IMR-90 (cell line): ENCODE measurements at regions not wholly inside any gene's neighbourhood (a gene's known extent, or its start where the extent isn't known, plus 50 kb on each side); places are given as distances from the start of the nearest gene placed in this dataset.
A peak's percentile ranks its signal among the peaks of the same experiment; 100 is the strongest.

Experiments used
- ATAC-seq: fragments of 200-7000 bp; cut with Tn5 transposase; 2 replicates; pipeline ENCODE4 v1.9.1; 2020; ENCODE audit warnings: low read depth, mild to moderate bottlenecking, moderate library complexity
- BruUV-seq: library from RNA; stranded (reverse); fragments of 400-500 nt; replicated peaks from 2 replicates; lab custom pipeline; 2021; lab: Mats Ljungman, UMichigan
- CTCF ChIA-PET: fragments of 300-600 bp; formaldehyde crosslinking; extraction: SDS; loops from one replicate; lab custom pipeline; 2021; ENCODE audit warnings: antibody characterized with exemption; lab: Yijun Ruan, JAX
- POLR2A ChIA-PET: fragments of 300-600 bp; sonication (Branson Sonifier 250); formaldehyde crosslinking; loops from one replicate; lab custom pipeline; 2022; ENCODE audit warnings: antibody characterized with exemption; ENCODE audit not compliant: unreplicated experiment; lab: Charles Lee
- DNase-seq: peaks from one replicate; pipeline ENCODE4 v3.0.0; 2013
- H2AFZ ChIP-seq: replicated peaks from 2 replicates; pipeline ENCODE3; 2013; ENCODE audit warnings: low read length, mild to moderate bottlenecking; ENCODE audit not compliant: poor library complexity
- H2AK5ac ChIP-seq: 2 replicates; pipeline ENCODE4 v1.6.1; 2013; ENCODE audit warnings: low read depth, low read length, inconsistent platforms
- H2AK9ac ChIP-seq: replicated peaks from 2 replicates; pipeline ENCODE3; 2013; ENCODE audit warnings: mild to moderate bottlenecking, low read depth, low read length, moderate library complexity; ENCODE audit not compliant: poor library complexity
- H2BK120ac ChIP-seq: 2 replicates; pipeline ENCODE4 v1.6.1; 2013; ENCODE audit warnings: low read depth, low read length, inconsistent platforms
- H2BK15ac ChIP-seq: 3 replicates; pipeline ENCODE4 v1.6.1; 2013; ENCODE audit warnings: low read depth, low read length, inconsistent platforms
- H2BK20ac ChIP-seq: 2 replicates; pipeline ENCODE4 v1.6.1; 2013; ENCODE audit warnings: low read depth, mild to moderate bottlenecking, inconsistent platforms, low read length, moderate library complexity
- H2BK5ac ChIP-seq: 2 replicates; pipeline ENCODE4 v1.6.1; 2013; ENCODE audit warnings: mild to moderate bottlenecking, low read depth, low read length, inconsistent platforms; ENCODE audit not compliant: poor library complexity, severe bottlenecking
- H3K14ac ChIP-seq: replicated peaks from 2 replicates; pipeline ENCODE4 v1.6.1; 2013; ENCODE audit warnings: low read depth, low read length, inconsistent platforms
- H3K18ac ChIP-seq: 2 replicates; pipeline ENCODE4 v1.6.1; 2013; ENCODE audit warnings: low read depth, low read length, control low read depth
- H3K23ac ChIP-seq: 2 replicates; pipeline ENCODE4 v1.6.1; 2013; ENCODE audit warnings: low read depth, low read length, inconsistent platforms
- H3K27ac ChIP-seq: 2 replicates; pipeline ENCODE4 v1.5.1; 2013; ENCODE audit warnings: mild to moderate bottlenecking, control low read depth, low read length; ENCODE audit not compliant: insufficient read depth
- H3K27me3 ChIP-seq: 2 replicates; pipeline ENCODE4 v1.6.1; 2013; ENCODE audit warnings: low read length; ENCODE audit not compliant: control insufficient read depth, insufficient read depth
- H3K36me3 ChIP-seq: 2 replicates; pipeline ENCODE4 v1.6.1; 2013; ENCODE audit warnings: low read length, mixed read lengths; ENCODE audit not compliant: control insufficient read depth, insufficient read depth
- H3K4ac ChIP-seq: 2 replicates; pipeline ENCODE4 v1.6.1; 2013; ENCODE audit warnings: low read depth, low read length, inconsistent platforms
- H3K4me1 ChIP-seq: 2 replicates; pipeline ENCODE4 v1.6.1; 2013; ENCODE audit warnings: low read length, mixed read lengths; ENCODE audit not compliant: control insufficient read depth, insufficient read depth
- H3K4me2 ChIP-seq: 2 replicates; pipeline ENCODE4 v1.6.1; 2013; ENCODE audit warnings: low read depth, mild to moderate bottlenecking, control low read depth, low read length, moderate library complexity
- H3K4me3 ChIP-seq: 2 replicates; pipeline ENCODE4 v1.5.1; 2013; ENCODE audit warnings: low read depth, mild to moderate bottlenecking, control low read depth, low read length, moderate library complexity; ENCODE audit not compliant: insufficient read depth
- H3K56ac ChIP-seq: 2 replicates; pipeline ENCODE4 v1.6.1; 2013; ENCODE audit warnings: low read length, inconsistent platforms; ENCODE audit not compliant: insufficient read depth; ENCODE audit errors: extremely low read depth
- H3K79me1 ChIP-seq, 2 experiments: 2 replicates each; pipeline ENCODE4 v1.6.1; 2013; ENCODE audit warnings: low read length in 2 of 2, inconsistent platforms in 1 of 2, low read depth in 1 of 2
- H3K9ac ChIP-seq: 2 replicates; pipeline ENCODE4 v1.6.1; 2013; ENCODE audit warnings: low read depth, low read length, control low read depth
- H3K9me1 ChIP-seq: 2 replicates; pipeline ENCODE4 v1.6.1; 2013; ENCODE audit warnings: low read length, inconsistent platforms; ENCODE audit not compliant: insufficient read depth
- H3K9me3 ChIP-seq: 2 replicates; pipeline ENCODE4 v1.6.1; 2013; ENCODE audit warnings: low read length; ENCODE audit not compliant: control insufficient read depth, insufficient read depth
- H4K20me1 ChIP-seq: 2 replicates; pipeline ENCODE4 v1.6.1; 2013; ENCODE audit warnings: low read length, inconsistent platforms; ENCODE audit not compliant: insufficient read depth
- H4K5ac ChIP-seq: 2 replicates; pipeline ENCODE4 v1.6.1; 2013; ENCODE audit warnings: mild to moderate bottlenecking, low read depth, low read length, control low read depth
- H4K8ac ChIP-seq, 2 experiments: 2 replicates each; pipeline ENCODE4 v1.6.1; 2013; ENCODE audit warnings: low read depth in 2 of 2, low read length in 2 of 2, control low read depth in 1 of 2, inconsistent platforms in 1 of 2
- H4K91ac ChIP-seq: 2 replicates; pipeline ENCODE4 v1.6.1; 2013; ENCODE audit warnings: low read depth, low read length, inconsistent platforms; ENCODE audit not compliant: insufficient read depth
- BHLHE40 ChIP-seq: fragments of 150-350 bp; IDR thresholded peaks from 2 replicates; pipeline ENCODE4 v1.6.1; 2016; ENCODE audit warnings: mild to moderate bottlenecking, low read depth, low read length
- CEBPB ChIP-seq: IDR thresholded peaks from 2 replicates; pipeline ENCODE4 v1.6.1; 2012; ENCODE audit warnings: low read depth, low read length, improper control_type of control experiment
- CHD1 ChIP-seq: IDR thresholded peaks from 2 replicates; pipeline ENCODE4 v1.6.1; 2012; ENCODE audit warnings: low read depth, low read length, improper control_type of control experiment
- FOS ChIP-seq: fragments of 150-350 bp; IDR thresholded peaks from 2 replicates; pipeline ENCODE4 v1.6.1; 2016; ENCODE audit warnings: low read depth, low read length
- MAFK ChIP-seq: IDR thresholded peaks from 2 replicates; pipeline ENCODE4 v1.6.1; 2012; ENCODE audit warnings: low read depth, low read length, improper control_type of control experiment
- MAZ ChIP-seq: IDR thresholded peaks from 2 replicates; pipeline ENCODE4 v1.6.1; 2012; ENCODE audit warnings: low read depth, mild to moderate bottlenecking, low read length, improper control_type of control experiment, moderate library complexity, borderline replicate concordance
- MXI1 ChIP-seq: IDR thresholded peaks from 2 replicates; pipeline ENCODE4 v1.6.1; 2012; ENCODE audit warnings: low read depth, mild to moderate bottlenecking, low read length, moderate library complexity, borderline replicate concordance
- NFE2L2 ChIP-seq: fragments of 150-350 bp; IDR thresholded peaks from 2 replicates; pipeline ENCODE4 v1.6.1; 2016; ENCODE audit warnings: low read depth, mild to moderate bottlenecking, low read length
- POLR2A ChIP-seq: IDR thresholded peaks from 2 replicates; pipeline ENCODE4 v1.6.1; 2012; ENCODE audit warnings: mild to moderate bottlenecking, low read depth, low read length
- RAD21 ChIP-seq: IDR thresholded peaks from 2 replicates; pipeline ENCODE4 v1.6.1; 2012; ENCODE audit warnings: low read length, improper control_type of control experiment
- RCOR1 ChIP-seq: IDR thresholded peaks from 2 replicates; pipeline ENCODE4 v1.6.1; 2012; ENCODE audit warnings: mild to moderate bottlenecking, low read length, improper control_type of control experiment; ENCODE audit not compliant: insufficient replicate concordance
- RFX5 ChIP-seq: IDR thresholded peaks from 2 replicates; pipeline ENCODE4 v1.8.0; 2012; ENCODE audit warnings: low read depth, mild to moderate bottlenecking, low read length, moderate library complexity
- SMC3 ChIP-seq: fragments of 150-350 bp; IDR thresholded peaks from 2 replicates; pipeline ENCODE4 v1.6.1; 2016; ENCODE audit warnings: low read depth, mild to moderate bottlenecking, antibody characterized with exemption, low read length, moderate library complexity
- WGBS, 2 experiments: methylation state at CpG; one replicate each; pipeline versions ENCODE4 v1.1.5 to v1.1.7; 2013; ENCODE audit warnings: missing lambda C conversion rate in 2 of 2; ENCODE audit not compliant: insufficient read length in 1 of 2; ENCODE audit errors: extremely low coverage in 2 of 2; 5-methylcytosine and 5-hydroxymethylcytosine counted together
- dilution Hi-C: fragments of 300-500 bp; cut with HindIII; formaldehyde crosslinking; loops from one replicate; pipeline ENCODE4 v1.14.3; 2018; ENCODE audit warnings: low sequenced_read_pairs; ENCODE audit not compliant: unreplicated experiment
- in situ Hi-C: fragments of 300-500 bp; cut with MboI; formaldehyde crosslinking; loops from 3 replicates; pipeline ENCODE4 v1.14.3; 2019; ENCODE audit warnings: low sequenced_read_pairs, inconsistent platforms, mixed read lengths
- intact Hi-C: fragments of 100-400 bp; cut with micrococcal nuclease; formaldehyde crosslinking; loops from 2 replicates; pipeline ENCODE4 v1.10.0; 2022
- TF ChIP-seq, protein P1 (sequence below): conservative IDR thresholded peaks from 2 replicates; pipeline ENCODE4 v1.5.1; 2012; ENCODE audit warnings: mild to moderate bottlenecking, low read depth, low read length, improper control_type of control experiment
- TF ChIP-seq, protein P2 (sequence below): fragments of 150-350 bp; IDR thresholded peaks from 2 replicates; pipeline ENCODE4 v1.6.1; 2017; ENCODE audit warnings: mild to moderate bottlenecking, antibody characterized with exemption, low read length, low read depth
- TF ChIP-seq, protein P3 (sequence below): fragments of 150-350 bp; IDR thresholded peaks from 2 replicates; pipeline ENCODE4 v1.6.1; 2016; ENCODE audit warnings: low read depth, mild to moderate bottlenecking, low read length, moderate library complexity, borderline replicate concordance

DNA sequence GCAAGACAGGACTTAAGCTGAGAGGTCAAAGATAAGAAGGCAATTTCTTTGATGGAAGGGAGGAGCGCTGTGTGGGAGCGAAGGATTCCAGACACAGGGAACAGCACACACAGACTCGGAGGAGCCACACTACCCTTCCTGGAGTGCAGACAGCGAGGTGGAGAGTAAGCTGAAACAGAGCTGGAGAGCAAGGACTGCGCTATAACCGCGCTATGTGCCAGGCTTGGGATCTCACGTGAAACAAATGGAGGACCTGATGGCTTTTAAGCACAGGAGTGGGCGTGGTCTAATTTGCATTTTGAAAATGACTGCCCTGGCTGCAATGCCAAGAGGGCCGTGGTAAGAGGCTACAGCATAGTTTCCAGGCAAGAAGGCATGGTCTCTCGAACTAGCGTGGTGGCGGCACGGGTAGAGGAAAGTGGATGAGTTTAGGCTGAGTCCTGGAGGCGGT, 113.9 kb upstream of the SORBS2 start:
- Histone ChIP-seq H3K9me1 (no peaks in the 10 kb centered on the region), H4K20me1 (no peaks in the 10 kb centered on the region), H4K8ac (no peak overlapping the region), H3K9me3 (0 out of 2 replicates have a peak, but pooled peaks cover 3% of the 10 kb centered on the region), H3K79me1 (no peaks in the 10 kb centered on the region), H2AK5ac (no peak overlapping the region), H2AK9ac (no peak overlapping the region), H3K27ac (no peak overlapping the region), H3K18ac (no peak overlapping the region), H2BK20ac (no peak overlapping the region), H3K27me3 (peaks cover 25% of the 10 kb centered on the region), H3K4me3 (no peak overlapping the region), H3K4ac (no peak overlapping the region), H3K23ac (no peak overlapping the region), H2AFZ (peak overlapping the region; percentile 39), H2BK15ac (no peak overlapping the region), H3K14ac (no peak overlapping the region), H3K36me3 (no peaks in the 10 kb centered on the region), H2BK5ac (no peak overlapping the region), H3K56ac (no peak overlapping the region), H4K5ac (no peak overlapping the region), H3K4me1 (no peaks in the 10 kb centered on the region), H3K9ac (no peak overlapping the region), H3K4me2 (no peak overlapping the region), H2BK120ac (no peak overlapping the region), H4K91ac (no peak overlapping the region)
- WGBS, 2 experiments: 57% methylated on average over 6 of the region's 15 CpGs; no CpG with 5 or more reads in 1 of the 2 experiments
- in situ Hi-C loops: no loop called here
- no TSS peak for BruUV-seq
- dilution Hi-C loops: no loop called here
- CTCF ChIA-PET: no interaction called here
- ATAC-seq (no peak), DNase-seq (no peak)
- intact Hi-C loops: no loop called here
- TF ChIP-seq SMC3 (no peak), MAZ (no peak), MAFK (no peak), CHD1 (no peak), MXI1 (no peak), RCOR1 (no peak), RAD21 (no peak), NFE2L2 (no peak), BHLHE40 (no peak), POLR2A (no peak), RFX5 (no peak), FOS (no peak), CEBPB (no peak)
- TF ChIP-seq, protein P1, sequence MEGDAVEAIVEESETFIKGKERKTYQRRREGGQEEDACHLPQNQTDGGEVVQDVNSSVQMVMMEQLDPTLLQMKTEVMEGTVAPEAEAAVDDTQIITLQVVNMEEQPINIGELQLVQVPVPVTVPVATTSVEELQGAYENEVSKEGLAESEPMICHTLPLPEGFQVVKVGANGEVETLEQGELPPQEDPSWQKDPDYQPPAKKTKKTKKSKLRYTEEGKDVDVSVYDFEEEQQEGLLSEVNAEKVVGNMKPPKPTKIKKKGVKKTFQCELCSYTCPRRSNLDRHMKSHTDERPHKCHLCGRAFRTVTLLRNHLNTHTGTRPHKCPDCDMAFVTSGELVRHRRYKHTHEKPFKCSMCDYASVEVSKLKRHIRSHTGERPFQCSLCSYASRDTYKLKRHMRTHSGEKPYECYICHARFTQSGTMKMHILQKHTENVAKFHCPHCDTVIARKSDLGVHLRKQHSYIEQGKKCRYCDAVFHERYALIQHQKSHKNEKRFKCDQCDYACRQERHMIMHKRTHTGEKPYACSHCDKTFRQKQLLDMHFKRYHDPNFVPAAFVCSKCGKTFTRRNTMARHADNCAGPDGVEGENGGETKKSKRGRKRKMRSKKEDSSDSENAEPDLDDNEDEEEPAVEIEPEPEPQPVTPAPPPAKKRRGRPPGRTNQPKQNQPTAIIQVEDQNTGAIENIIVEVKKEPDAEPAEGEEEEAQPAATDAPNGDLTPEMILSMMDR: no peak
- TF ChIP-seq, protein P2, sequence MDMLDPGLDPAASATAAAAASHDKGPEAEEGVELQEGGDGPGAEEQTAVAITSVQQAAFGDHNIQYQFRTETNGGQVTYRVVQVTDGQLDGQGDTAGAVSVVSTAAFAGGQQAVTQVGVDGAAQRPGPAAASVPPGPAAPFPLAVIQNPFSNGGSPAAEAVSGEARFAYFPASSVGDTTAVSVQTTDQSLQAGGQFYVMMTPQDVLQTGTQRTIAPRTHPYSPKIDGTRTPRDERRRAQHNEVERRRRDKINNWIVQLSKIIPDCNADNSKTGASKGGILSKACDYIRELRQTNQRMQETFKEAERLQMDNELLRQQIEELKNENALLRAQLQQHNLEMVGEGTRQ: no peak
- TF ChIP-seq, protein P3, sequence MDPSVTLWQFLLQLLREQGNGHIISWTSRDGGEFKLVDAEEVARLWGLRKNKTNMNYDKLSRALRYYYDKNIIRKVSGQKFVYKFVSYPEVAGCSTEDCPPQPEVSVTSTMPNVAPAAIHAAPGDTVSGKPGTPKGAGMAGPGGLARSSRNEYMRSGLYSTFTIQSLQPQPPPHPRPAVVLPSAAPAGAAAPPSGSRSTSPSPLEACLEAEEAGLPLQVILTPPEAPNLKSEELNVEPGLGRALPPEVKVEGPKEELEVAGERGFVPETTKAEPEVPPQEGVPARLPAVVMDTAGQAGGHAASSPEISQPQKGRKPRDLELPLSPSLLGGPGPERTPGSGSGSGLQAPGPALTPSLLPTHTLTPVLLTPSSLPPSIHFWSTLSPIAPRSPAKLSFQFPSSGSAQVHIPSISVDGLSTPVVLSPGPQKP: no peak
- POLR2A ChIA-PET: no interaction called here
